NCI-H1417 (cell line): ENCODE measurements at regions not wholly inside any gene's neighbourhood (a gene's known extent, or its start where the extent isn't known, plus 50 kb on each side); places are given as distances from the start of the nearest gene placed in this dataset.
"Not testable (repeated sequence)": the region's sequence is repeated elsewhere in the genome, so short reads cannot be mapped to it uniquely, and the experiment has no call there.

Source experiments
- DNase-seq, 3 experiments: peaks; one replicate each; lab custom pipeline; 2025; lab: John Stamatoyannopoulos, UW

- DNase-seq = no peak
Observed at GRCh38 chr15:36175741-36176291, 403.6 kb upstream of the CDIN1 start.

- peak in 2 of 3 experiments; percentile 70 to 96 for DNase-seq
Observed at GRCh38 chr15:36177590-36178302, 401.7 kb upstream of the CDIN1 start.

GRCh38 chr15:36178303-36178633, 401.2 kb upstream of the CDIN1 start:
- no peak for DNase-seq

- DNase-seq = no peak
Observed at GRCh38 chr15:36183201-36183600, 396.2 kb upstream of the CDIN1 start.

- DNase-seq = no peak
Observed at GRCh38 chr15:36185438-36185837, 394.0 kb upstream of the CDIN1 start.

GRCh38 chr15:36185845-36186244, 393.6 kb upstream of the CDIN1 start:
- DNase-seq = no peak

GRCh38 chr15:36186376-36186775, 393.1 kb upstream of the CDIN1 start:
- DNase-seq = no peak

- no peak for DNase-seq
Observed at GRCh38 chr15:36191459-36191858, 388.0 kb upstream of the CDIN1 start.

GRCh38 chr15:36195361-36196007, 383.9 kb upstream of the CDIN1 start:
- not testable (repeated sequence) for DNase-seq

- DNase-seq = no peak
Observed at GRCh38 chr15:36208868-36209582, 370.4 kb upstream of the CDIN1 start.

- DNase-seq = no peak
Observed at GRCh38 chr15:36210426-36210825, 369.0 kb upstream of the CDIN1 start.

- DNase-seq = no peak
Observed at GRCh38 chr15:36218322-36218721, 361.1 kb upstream of the CDIN1 start.

GRCh38 chr15:36218991-36219390, 360.4 kb upstream of the CDIN1 start:
- peak in 2 of 3 experiments; percentile 4 for DNase-seq

- DNase-seq = no peak
Observed at GRCh38 chr15:36221992-36222391, 357.4 kb upstream of the CDIN1 start.

GRCh38 chr15:36230776-36231175, 348.6 kb upstream of the CDIN1 start:
- DNase-seq = no peak

- no peak for DNase-seq
Observed at GRCh38 chr15:36232491-36232890, 346.9 kb upstream of the CDIN1 start.

- DNase-seq = no peak
Observed at GRCh38 chr15:36234743-36235142, 344.7 kb upstream of the CDIN1 start.

- DNase-seq = no peak
Observed at GRCh38 chr15:36235173-36235572, 344.3 kb upstream of the CDIN1 start.

- no peak for DNase-seq
Observed at GRCh38 chr15:36239509-36239908, 339.9 kb upstream of the CDIN1 start.

- no peak for DNase-seq
Observed at GRCh38 chr15:36251450-36251849, 328.0 kb upstream of the CDIN1 start.

- no peak for DNase-seq
Observed at GRCh38 chr15:36252146-36252711, 327.2 kb upstream of the CDIN1 start.

- no peak for DNase-seq
Observed at GRCh38 chr15:36254426-36254825, 325.0 kb upstream of the CDIN1 start.

- no peak for DNase-seq
Observed at GRCh38 chr15:36256404-36256807, 323.0 kb upstream of the CDIN1 start.
